Fibroblast of the conjunctiva (primary cell): ENCODE measurements at regions not wholly inside any gene's neighbourhood (a gene's known extent, or its start where the extent isn't known, plus 50 kb on each side); places are given as distances from the start of the nearest gene placed in this dataset.

Source experiments
- DNase-seq: peaks from one replicate; pipeline ENCODE4 v3.0.0-alpha.2; 2010; ENCODE audit warnings: low read depth

- DNase-seq, result no peak
Measured at GRCh38 chr1:38217316-38217715, 170.7 kb upstream of the POU3F1 start.

- DNase-seq, result no peak
Measured at GRCh38 chr1:38213646-38214434, 167.2 kb upstream of the POU3F1 start.

DNA sequence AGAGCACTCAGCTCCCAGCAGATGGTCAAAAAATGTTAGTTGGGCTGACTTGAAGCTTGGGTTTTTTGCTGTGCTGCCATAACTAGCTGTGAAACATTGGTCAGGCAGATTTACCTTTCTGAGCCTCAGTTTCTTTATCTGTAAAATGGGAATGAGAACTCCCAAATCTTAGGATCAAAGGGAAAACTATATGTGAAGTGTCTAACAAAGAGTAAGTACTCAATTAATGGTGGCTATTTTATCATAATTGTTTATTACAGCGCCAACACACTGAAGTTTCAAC lies 164.2 kb upstream of the POU3F1 start:
- no peak for DNase-seq

GRCh38 chr1:38210021-38210894 lies 163.7 kb upstream of the POU3F1 start:
- DNase-seq, result no peak

DNA sequence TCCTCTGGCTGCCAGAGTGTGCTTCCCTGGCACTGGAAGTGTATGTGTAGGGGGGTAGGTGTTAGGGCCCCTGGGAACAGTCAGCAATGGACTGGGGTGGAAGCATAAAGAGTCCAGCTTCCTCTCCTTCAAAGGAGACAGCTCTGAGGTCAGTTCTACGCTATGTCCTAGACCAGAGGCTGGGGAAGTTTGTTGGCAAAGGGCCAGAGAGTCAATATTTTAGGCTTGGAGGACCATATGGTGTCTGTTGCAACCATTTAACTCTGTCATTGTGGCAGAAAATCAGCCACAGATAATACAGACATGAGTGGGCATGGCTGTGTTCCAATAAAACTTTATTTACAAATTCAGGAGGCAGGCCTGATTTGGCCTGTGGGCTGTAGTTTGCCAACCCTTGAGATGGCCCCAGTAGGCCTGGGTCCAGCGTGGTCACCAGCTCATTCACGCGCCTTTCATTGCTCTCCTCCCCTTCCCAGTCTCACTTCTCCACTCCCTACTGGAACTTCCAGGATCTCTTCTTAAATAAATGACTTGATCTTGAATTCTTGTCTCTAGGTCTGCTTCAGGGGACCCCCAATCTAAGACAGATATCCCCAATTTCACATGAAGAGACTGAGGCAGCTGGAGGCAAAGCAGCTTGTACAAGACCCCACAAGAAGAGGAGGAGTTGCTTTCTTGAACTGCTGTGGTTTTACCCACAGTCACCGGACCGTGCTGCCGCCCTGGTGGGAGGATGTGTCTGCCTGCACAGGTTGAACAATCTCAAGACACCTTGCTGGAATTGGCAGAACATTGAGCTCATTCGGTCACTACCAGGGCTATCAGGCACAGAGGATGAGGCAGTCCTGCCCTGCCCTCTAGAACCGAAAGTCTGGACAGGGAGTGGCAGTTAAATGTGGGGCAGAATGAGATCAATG lies 162.4 kb upstream of the POU3F1 start:
- DNase-seq, result no peak

DNA sequence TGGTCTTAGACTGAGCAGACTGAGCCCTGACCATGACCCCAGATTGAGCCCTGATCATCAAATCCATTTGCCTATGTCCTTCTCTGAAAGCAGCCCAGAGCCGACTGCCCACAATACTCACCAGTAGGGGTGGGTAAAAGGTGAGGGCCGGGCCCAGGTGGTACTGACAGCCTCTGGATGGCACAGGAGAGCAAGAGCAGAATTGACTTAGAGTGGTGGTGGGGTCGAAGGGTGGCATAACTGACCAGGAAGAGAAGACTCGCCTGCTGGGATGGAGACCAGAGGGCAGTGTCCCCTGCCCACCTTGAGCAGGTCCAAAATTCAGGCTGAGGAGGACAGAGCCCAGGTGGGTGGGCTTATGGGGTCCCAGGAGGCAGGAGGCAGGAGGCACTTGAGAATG lies 161.3 kb upstream of the POU3F1 start:
- no peak for DNase-seq

DNA sequence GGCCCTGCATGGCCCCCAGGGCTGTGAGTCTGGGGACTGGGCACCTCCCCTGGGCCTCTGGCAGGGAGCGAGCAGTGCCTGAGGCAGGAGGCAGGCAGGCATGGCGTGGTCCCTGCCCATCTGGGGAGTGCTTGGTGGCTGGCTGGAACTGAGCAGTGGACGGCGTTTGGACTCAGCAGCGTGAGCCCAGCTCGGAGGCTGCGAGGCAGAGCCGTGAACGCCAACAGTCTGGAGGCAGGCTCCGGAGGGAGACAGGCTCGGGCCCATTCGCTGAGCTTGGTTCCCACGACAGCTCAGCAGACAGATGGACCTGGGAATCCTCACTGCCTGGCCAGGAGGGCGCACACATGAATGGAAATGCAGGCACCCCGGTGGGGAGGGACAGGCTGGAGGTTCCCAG lies 160.7 kb upstream of the POU3F1 start:
- no peak for DNase-seq

GRCh38 chr1:38204698-38205097 lies 158.1 kb upstream of the POU3F1 start:
- DNase-seq, result no peak

DNA sequence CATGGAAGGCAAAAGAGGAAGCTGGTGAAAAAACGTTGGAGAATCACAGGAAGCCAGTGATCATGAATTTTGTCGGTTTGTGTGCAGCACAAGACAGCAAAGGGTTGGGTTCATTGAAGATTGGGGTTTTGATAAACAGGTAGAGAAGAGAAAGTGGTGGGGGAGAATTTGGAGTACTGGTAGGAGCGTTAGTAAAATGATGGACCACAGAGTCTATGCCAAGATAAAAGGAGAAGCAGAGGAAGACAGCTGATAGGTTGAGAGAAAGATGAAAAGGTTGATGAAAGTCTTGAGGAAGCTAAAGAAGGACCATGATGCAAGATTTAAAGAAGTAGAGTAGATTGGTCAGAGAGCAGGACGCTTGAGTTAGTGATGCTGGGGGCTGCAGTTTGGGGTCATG lies 156.8 kb upstream of the POU3F1 start:
- no peak for DNase-seq

DNA sequence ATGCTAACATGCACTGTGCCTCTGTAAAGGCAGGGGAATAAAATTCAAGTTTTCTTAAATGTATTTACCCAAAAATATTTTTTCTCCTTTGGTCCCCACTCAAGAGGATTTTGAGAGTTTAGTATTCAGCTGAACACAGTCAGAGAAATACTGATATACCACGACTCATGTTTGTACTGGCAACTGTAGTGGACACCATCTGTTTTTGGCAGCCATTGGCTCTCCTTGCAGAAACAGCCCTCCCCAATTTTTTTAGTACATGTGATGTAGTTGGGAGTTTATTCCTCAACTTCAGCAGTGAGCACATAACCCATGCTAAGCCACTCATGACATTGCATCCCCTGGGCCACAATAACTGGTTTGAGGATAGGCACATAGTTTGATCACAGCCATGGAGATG lies 154.8 kb upstream of the POU3F1 start:
- no peak for DNase-seq

GRCh38 chr1:38198621-38199020 lies 152.0 kb upstream of the POU3F1 start:
- DNase-seq, result no peak

GRCh38 chr1:38198099-38198498 lies 151.5 kb upstream of the POU3F1 start:
- no peak for DNase-seq

DNA sequence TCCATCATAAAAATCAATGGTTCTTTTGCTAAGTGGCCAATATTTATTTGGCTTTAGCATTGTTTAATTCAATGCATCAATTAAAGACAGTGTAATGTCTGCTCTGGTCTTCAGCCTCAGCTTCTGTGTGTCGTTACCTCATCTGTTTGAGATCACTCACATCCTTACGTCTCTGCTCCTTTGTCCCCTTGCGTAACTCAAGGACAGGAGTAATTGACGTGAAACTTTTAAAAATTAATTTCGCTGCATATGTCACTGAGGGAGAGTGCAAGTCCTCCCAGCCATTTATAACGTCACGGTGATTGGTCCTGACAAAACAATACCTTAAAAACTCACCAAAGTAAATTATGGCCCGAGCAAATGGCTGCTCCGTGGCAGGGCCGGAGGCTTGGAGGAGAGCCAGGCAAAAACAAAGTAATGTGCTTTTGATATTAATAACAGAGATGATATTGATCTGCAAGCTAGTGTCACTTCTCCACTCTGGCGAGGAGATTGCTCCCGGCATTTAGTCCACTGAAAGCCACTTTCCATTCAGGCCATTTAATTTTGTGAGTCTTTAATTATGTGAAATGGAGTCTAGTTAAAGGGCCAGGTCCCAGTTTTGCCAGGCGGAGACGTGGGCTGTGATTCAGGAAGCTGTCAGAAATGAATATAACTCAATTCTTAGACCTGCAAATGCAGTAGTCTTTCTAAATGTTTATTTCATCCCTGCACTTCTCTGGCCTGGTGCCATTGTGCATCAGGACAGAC lies 150.9 kb upstream of the POU3F1 start:
- no peak for DNase-seq

- no peak for DNase-seq
Measured at GRCh38 chr1:38194472-38194871, 147.9 kb upstream of the POU3F1 start.

DNA sequence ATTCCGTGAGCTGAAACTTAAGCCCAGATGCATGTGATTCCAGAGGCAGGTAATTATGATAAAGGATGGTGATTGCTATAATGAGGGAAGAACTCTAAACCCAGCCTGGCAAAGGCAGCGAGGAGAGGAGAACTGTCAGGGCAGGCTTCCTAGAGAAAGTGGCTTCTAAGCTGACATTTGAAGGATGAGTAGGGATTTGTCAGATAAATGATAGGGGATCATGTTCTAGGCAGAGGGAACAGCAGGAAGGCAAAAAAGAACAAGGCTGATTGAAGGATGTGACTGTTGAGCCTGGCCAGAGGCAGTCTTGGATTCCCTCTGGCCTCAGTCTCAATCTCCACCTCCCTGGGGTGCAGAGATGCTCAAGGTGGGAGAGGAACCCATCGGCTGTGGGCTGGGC lies 146.4 kb upstream of the POU3F1 start:
- DNase-seq, result no peak

GRCh38 chr1:38191461-38191860 lies 144.9 kb upstream of the POU3F1 start:
- DNase-seq, result no peak

DNA sequence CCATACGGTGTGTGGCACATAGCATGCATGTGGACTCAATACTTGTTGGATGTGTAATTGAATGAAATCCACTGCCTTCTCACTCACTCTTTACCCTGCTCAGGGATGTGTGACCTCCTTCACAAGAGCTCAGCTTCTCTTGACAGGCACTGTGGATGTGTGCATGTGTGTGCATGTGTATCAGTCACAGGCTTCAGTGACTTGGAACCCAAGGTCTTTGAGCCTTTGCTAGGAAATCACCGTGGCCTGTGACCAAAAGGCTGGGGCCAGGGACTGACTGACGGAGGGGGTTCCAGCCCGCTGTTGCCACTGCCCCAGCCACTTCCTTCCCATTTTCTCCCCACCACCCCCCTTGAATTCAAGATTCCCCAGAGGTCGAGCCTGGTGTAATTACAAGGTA lies 144.4 kb upstream of the POU3F1 start:
- no peak for DNase-seq

DNA sequence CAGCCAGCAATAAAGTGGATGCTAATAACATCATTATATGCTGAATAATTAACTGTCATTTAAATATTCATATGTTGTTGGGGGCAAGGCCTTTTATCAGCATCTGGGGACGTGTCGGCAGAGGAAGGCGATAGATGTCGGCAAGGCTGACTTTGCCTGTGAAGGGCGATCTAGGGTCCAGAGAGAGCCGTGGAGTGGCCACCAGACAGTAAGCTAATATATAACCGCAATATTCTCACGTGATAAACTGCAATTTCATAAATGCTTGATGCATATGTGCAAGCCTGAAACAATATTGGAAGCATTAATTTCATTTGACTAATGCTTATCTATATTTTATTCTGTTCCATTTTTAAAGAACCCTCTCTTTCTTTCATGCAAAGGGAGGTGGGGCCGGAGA lies 141.0 kb upstream of the POU3F1 start:
- DNase-seq, result no peak

- DNase-seq, result no peak
Measured at GRCh38 chr1:38186566-38186965, 140.0 kb upstream of the POU3F1 start.

GRCh38 chr1:38185913-38186312 lies 139.3 kb upstream of the POU3F1 start:
- DNase-seq, result no peak

DNA sequence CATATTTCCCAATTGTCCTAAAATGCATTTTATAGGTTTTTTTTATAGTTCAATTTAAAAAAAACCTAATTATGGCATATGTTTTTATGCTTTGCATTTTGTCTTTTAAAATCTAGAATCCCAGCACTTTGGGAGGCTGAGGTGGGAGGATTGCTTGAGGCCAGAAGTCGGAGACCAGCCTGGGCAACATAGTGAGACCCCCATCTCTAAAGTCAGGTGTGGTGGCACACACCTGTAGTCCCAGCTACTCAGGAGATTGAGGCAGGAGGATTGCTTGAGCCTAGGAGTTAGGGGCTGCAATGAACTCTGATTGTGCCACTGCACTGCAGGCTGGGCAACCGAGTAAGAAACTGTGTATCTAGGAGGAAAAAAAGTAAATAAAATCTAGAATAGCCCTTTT lies 137.2 kb upstream of the POU3F1 start:
- DNase-seq, result no peak

DNA sequence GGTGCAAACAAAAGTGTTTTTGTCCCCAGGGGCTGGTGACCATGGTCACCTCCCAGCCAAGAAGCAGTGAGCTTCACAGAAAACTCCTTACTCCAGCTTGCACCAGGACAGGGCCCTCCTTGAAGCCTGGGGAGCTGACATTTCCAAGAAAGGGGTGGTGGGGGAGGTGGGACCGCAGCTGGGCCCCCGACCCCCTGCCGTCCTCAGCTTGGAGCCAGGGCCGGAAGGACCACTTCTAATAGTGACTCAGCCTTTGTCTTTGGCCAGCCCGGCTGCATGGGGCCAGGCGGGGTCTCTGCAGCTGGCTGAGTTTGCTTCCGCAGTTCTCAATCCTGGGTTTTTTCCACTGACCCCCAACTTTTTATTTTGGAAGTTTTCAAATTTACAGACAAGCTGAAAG lies 136.5 kb upstream of the POU3F1 start:
- no peak for DNase-seq
